CD4-positive, CD25-positive, alpha-beta regulatory T cell (primary cell): ENCODE measurements at regions not wholly inside any gene's neighbourhood (a gene's known extent, or its start where the extent isn't known, plus 50 kb on each side); places are given as distances from the start of the nearest gene placed in this dataset.

Experiments
- ATAC-seq, 2 donors: fragments of 150-1000 bp; cut with Tn5 transposase; one replicate each; pipeline ENCODE4 v1.10.0; 2021; ENCODE audit warnings: low read depth in 2 of 2, moderate number of reproducible peaks in 2 of 2, moderate library complexity in 1 of 2
- DNase-seq, 3 donors: peaks; one replicate each; pipeline versions ENCODE4 v3.0.0 to v3.0.0-alpha.2; 2012 to 2022; ENCODE audit warnings: mixed read lengths in 1 of 3
- H3K27ac ChIP-seq: one replicate; pipeline ENCODE4 v1.7.0; 2013; ENCODE audit warnings: mild to moderate bottlenecking, low read length; ENCODE audit not compliant: insufficient read depth, poor library complexity, severe bottlenecking
- H3K27me3 ChIP-seq: one replicate; pipeline ENCODE4 v1.7.0; 2013; ENCODE audit warnings: low read length; ENCODE audit not compliant: control insufficient read depth, insufficient read depth
- H3K36me3 ChIP-seq: one replicate; pipeline ENCODE4 v1.7.0; 2013; ENCODE audit warnings: mild to moderate bottlenecking, low read length, moderate library complexity; ENCODE audit not compliant: control insufficient read depth, insufficient read depth
- H3K4me1 ChIP-seq: 2 replicates; pipeline ENCODE4 v1.7.0; 2013; ENCODE audit warnings: mild to moderate bottlenecking, low read length; ENCODE audit not compliant: insufficient read depth, control insufficient read depth, poor library complexity, severe bottlenecking
- H3K4me3 ChIP-seq: one replicate; pipeline ENCODE4 v1.7.0; 2013; ENCODE audit warnings: low read depth, mild to moderate bottlenecking, low read length, moderate library complexity
- H3K9me3 ChIP-seq, 2 experiments: 1 replicate in 1 of 2; 2 replicates in 1 of 2; pipeline ENCODE4 v1.7.0; 2013; ENCODE audit warnings: low read length in 2 of 2, mild to moderate bottlenecking in 1 of 2, moderate library complexity in 1 of 2; ENCODE audit not compliant: control insufficient read depth in 2 of 2
- H3K27ac Mint-ChIP-seq, 3 donors: one replicate each; pipeline ENCODE4 v1.8.0; 2020 to 2022; ENCODE audit warnings: mild to moderate bottlenecking in 3 of 3, mixed read lengths in 3 of 3, moderate library complexity in 2 of 3
- H3K27me3 Mint-ChIP-seq: one replicate; pipeline ENCODE4 v1.8.0; 2022; ENCODE audit warnings: mild to moderate bottlenecking, mixed read lengths
- H3K36me3 Mint-ChIP-seq: one replicate; pipeline ENCODE4 v1.8.0; 2020; ENCODE audit warnings: mixed read lengths
- H3K4me1 Mint-ChIP-seq, 4 donors: one replicate each; pipeline ENCODE4 v1.8.0; 2020 to 2022; ENCODE audit warnings: mixed read lengths in 4 of 4, mild to moderate bottlenecking in 1 of 4
- H3K4me3 Mint-ChIP-seq, 4 donors: one replicate each; pipeline ENCODE4 v1.8.0; 2020 to 2022; ENCODE audit warnings: mild to moderate bottlenecking in 4 of 4, mixed read lengths in 4 of 4, moderate library complexity in 3 of 4
- H3K9me3 Mint-ChIP-seq, 7 donors: one replicate each; pipeline ENCODE4 v1.8.0; 2020 to 2022; ENCODE audit warnings: mixed read lengths in 7 of 7, mild to moderate bottlenecking in 3 of 7, moderate library complexity in 2 of 7

GRCh38 chr9:108655818-108656217, 200.0 kb downstream of the ACTL7B start:
- ATAC-seq: no peak
- H3K36me3 ChIP-seq: no peaks in the 10 kb centered on the region
- H3K27me3 Mint-ChIP-seq: no peaks in the 10 kb centered on the region

DNA sequence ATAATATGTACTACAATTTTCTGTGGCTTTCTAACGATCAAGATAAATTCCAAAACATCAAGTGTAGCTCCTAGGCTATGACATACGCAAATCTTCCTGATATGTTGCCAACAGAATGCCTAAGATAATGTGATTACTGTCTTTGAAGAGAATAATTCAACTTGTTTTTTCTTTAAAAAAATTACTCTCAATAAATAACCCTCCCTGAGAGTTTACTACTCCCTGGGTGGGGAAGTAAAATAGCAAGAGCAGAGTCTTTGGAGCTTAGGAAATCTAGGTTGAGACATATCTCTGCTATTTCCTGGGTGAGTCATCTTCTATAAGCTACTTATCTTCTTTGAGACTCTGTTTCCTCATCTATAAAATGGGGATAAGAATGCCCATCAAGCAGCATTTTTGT, 201.2 kb downstream of the ACTL7B start:
- Mint-ChIP-seq H3K4me3 (no peak overlapping the region), H3K9me3 (peaks cover 0 to 9% (median 4%) of the 10 kb centered on the region in 7 donors), H3K27me3 (no peaks in the 10 kb centered on the region)

More at GRCh38 chr9:108655818-108656217, 200.0 kb downstream of the ACTL7B start:
- Mint-ChIP-seq H3K9me3 (peaks cover 0 to 19% (median 8%) of the 10 kb centered on the region in 7 donors), H3K27ac (no peak overlapping the region), H3K4me1 (no peaks in the 10 kb centered on the region), H3K4me3 (no peak overlapping the region), H3K36me3 (no peaks in the 10 kb centered on the region)
- H3K27me3 ChIP-seq: no peaks in the 10 kb centered on the region
- no peak overlapping the region for H3K27ac ChIP-seq
- no peak for DNase-seq
- H3K4me1 ChIP-seq: no peaks in the 10 kb centered on the region
- H3K4me3 ChIP-seq: no peak overlapping the region
- peaks cover 0 to 6% of the 10 kb centered on the region in 2 experiments for H3K9me3 ChIP-seq

GRCh38 chr9:108652851-108653250, 202.9 kb downstream of the ACTL7B start:
- no peak overlapping the region for H3K4me3 Mint-ChIP-seq
- no peaks in the 10 kb centered on the region for H3K36me3 Mint-ChIP-seq
- Histone ChIP-seq H3K27ac (no peak overlapping the region), H3K4me1 (no peaks in the 10 kb centered on the region), H3K27me3 (no peaks in the 10 kb centered on the region), H3K36me3 (no peaks in the 10 kb centered on the region), H3K4me3 (no peak overlapping the region), H3K9me3 (no peaks in the 10 kb centered on the region)
- no peaks in the 10 kb centered on the region for H3K4me1 Mint-ChIP-seq
- ATAC-seq (no peak), DNase-seq (no peak)
- H3K27ac Mint-ChIP-seq: no peak overlapping the region
- no peaks in the 10 kb centered on the region for H3K27me3 Mint-ChIP-seq
- H3K9me3 Mint-ChIP-seq: peaks cover 0 to 5% (median 2%) of the 10 kb centered on the region in 7 donors

More for the DNA sequence above, 201.2 kb downstream of the ACTL7B start:
- ATAC-seq (no peak), DNase-seq (no peak)
- Histone ChIP-seq H3K27ac (no peak overlapping the region), H3K36me3 (no peaks in the 10 kb centered on the region), H3K4me3 (no peak overlapping the region), H3K27me3 (no peaks in the 10 kb centered on the region), H3K4me1 (no peaks in the 10 kb centered on the region), H3K9me3 (peaks cover 0 to 5% of the 10 kb centered on the region in 2 experiments)
- Mint-ChIP-seq H3K4me1 (no peaks in the 10 kb centered on the region), H3K36me3 (no peaks in the 10 kb centered on the region), H3K27ac (no peak overlapping the region)

GRCh38 chr9:108650826-108651225, 205.0 kb downstream of the ACTL7B start:
- H3K9me3 ChIP-seq: no peaks in the 10 kb centered on the region
- Mint-ChIP-seq H3K27me3 (peaks cover 4% of the 10 kb centered on the region), H3K4me3 (no peak overlapping the region), H3K9me3 (peaks cover 0 to 2% (median 0%) of the 10 kb centered on the region in 7 donors), H3K27ac (no peak overlapping the region), H3K36me3 (no peaks in the 10 kb centered on the region), H3K4me1 (no peaks in the 10 kb centered on the region)
- no peak overlapping the region for H3K27ac ChIP-seq
- DNase-seq (no peak), ATAC-seq (no peak)
- H3K36me3 ChIP-seq: no peaks in the 10 kb centered on the region
- H3K27me3 ChIP-seq: no peaks in the 10 kb centered on the region
- no peak overlapping the region for H3K4me3 ChIP-seq
- H3K4me1 ChIP-seq: no peaks in the 10 kb centered on the region

DNA sequence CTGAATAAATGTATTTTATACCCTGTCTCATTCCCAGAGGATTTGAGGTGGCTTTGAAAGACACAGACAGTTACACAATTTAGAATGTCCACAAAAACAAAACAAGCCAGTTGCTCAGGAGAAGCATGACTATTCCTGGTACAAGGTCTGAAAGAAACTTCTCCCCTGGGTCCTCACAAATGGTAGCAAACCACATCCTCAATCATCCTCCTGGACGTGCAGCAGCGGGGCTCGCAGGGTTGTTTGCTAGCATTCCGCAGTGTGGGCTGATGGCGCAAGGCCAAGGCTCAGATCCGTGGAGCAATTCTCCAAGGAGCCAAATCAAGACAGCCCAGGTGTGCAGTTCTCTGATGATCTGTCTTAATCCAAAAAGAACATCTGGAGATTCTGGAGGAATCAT, 210.3 kb downstream of the ACTL7B start:
- Mint-ChIP-seq H3K27me3 (peaks cover 4% of the 10 kb centered on the region), H3K4me1 (no peaks in the 10 kb centered on the region), H3K4me3 (no peak overlapping the region), H3K36me3 (no peaks in the 10 kb centered on the region), H3K9me3 (peaks cover 0 to 9% (median 0%) of the 10 kb centered on the region in 7 donors), H3K27ac (no peak overlapping the region)
- Histone ChIP-seq H3K27me3 (no peaks in the 10 kb centered on the region), H3K4me1 (no peaks in the 10 kb centered on the region), H3K27ac (no peak overlapping the region), H3K36me3 (no peaks in the 10 kb centered on the region), H3K4me3 (no peak overlapping the region), H3K9me3 (no peaks in the 10 kb centered on the region)
- ATAC-seq (no peak), DNase-seq (no peak)

DNA sequence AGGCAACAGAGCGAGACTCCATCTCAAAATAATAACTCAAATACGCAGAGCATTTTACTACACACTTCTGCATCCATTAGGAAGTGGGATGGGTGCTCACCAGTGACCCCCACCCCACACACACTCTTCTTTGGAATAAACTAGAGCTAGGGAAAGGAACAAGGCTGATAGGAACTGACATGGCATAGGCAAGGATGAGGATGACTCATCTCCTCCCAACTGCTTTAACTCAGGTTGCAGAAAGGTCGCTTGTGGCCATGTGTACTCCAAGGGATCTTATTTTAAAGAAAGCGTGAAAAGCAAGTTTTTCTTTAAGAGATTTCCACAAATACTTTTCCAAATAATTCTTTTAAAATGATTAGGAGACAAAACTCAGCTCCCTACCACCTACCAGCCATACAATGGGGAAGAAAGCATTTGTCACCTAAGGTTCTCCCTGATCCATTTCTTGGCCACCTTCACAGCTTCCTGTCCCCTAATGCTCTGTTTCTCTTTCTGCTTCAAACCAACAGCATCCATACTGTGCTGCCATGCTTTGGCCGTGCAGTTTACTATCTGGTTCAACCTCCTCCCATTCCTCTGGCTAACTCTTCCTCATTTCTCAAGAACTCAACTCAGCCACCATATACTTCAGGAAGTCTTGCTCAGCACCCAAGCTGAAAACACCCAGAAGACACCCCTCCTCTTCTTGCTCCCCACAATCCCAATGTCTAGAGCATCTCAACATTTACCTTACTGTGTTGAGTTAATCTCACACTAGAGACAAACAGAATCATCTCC, 211.9 kb downstream of the ACTL7B start:
- no peak overlapping the region for H3K27ac ChIP-seq
- Mint-ChIP-seq H3K4me3 (peak overlapping the region in 1 of 4 donors; percentile 2), H3K27ac (peak overlapping the region in 1 of 3 donors; percentile 9), H3K36me3 (no peaks in the 10 kb centered on the region), H3K27me3 (peaks cover 4% of the 10 kb centered on the region), H3K9me3 (peaks cover 0 to 9% (median 0%) of the 10 kb centered on the region in 7 donors), H3K4me1 (no peaks in the 10 kb centered on the region)
- H3K4me3 ChIP-seq: no peak overlapping the region
- no peak for DNase-seq
- H3K27me3 ChIP-seq: no peaks in the 10 kb centered on the region
- H3K36me3 ChIP-seq: no peaks in the 10 kb centered on the region
- H3K9me3 ChIP-seq: no peaks in the 10 kb centered on the region
- no peaks in the 10 kb centered on the region for H3K4me1 ChIP-seq
- ATAC-seq: no peak

DNA sequence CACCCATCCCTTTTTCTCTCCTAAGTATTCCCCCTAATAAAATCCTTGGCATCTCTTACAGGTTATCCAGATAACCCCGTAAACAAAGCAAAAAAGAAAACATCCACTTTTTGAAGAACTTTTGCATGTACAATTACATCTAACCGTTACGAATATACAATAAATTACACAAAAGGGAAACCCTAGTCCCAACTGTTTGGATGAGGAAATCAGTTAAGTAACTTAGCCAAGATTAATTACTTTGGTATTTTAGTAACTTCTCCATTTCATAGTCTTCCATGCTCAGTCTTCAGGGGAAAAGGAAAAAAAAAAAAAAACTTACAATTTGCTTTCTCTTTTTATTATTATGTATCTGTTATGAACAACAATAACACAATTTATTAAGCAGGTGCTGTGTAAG, 212.9 kb downstream of the ACTL7B start:
- no peaks in the 10 kb centered on the region for H3K4me1 ChIP-seq
- H3K4me1 Mint-ChIP-seq: no peaks in the 10 kb centered on the region
- no peak overlapping the region for H3K27ac Mint-ChIP-seq
- no peaks in the 10 kb centered on the region for H3K36me3 ChIP-seq
- peaks cover 0 to 9% (median 0%) of the 10 kb centered on the region in 7 donors for H3K9me3 Mint-ChIP-seq
- DNase-seq: no peak
- H3K36me3 Mint-ChIP-seq: no peaks in the 10 kb centered on the region
- no peak overlapping the region for H3K4me3 ChIP-seq
- no peaks in the 10 kb centered on the region for H3K9me3 ChIP-seq
- no peak for ATAC-seq
- no peak overlapping the region for H3K4me3 Mint-ChIP-seq
- H3K27me3 ChIP-seq: no peaks in the 10 kb centered on the region
- no peak overlapping the region for H3K27ac ChIP-seq
- H3K27me3 Mint-ChIP-seq: peaks cover 4% of the 10 kb centered on the region

DNA sequence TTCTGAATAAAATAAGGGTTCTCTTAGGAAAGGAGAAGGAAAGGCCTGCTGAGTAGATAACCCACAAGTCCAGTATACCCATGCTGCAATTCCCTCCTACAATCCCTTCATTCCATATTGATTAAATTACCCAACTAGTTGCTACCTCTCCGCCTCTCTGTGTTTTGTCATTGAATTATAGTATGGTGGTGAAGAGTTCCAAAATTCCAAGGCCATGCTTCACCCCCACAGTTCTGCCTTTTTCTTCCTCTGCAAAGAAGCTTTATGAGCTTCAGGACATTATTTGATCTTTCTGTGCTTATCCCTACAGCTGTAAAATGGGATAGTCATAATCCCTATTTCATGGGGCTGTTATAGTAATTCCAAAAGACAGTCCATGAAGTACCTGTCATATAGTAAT, 215.6 kb downstream of the ACTL7B start:
- Histone ChIP-seq H3K4me1 (no peaks in the 10 kb centered on the region), H3K9me3 (no peaks in the 10 kb centered on the region), H3K27ac (no peak overlapping the region), H3K36me3 (no peaks in the 10 kb centered on the region), H3K27me3 (no peaks in the 10 kb centered on the region), H3K4me3 (no peak overlapping the region)
- H3K27ac Mint-ChIP-seq: no peak overlapping the region
- H3K36me3 Mint-ChIP-seq: no peaks in the 10 kb centered on the region
- DNase-seq (no peak), ATAC-seq (no peak)
- H3K4me3 Mint-ChIP-seq: no peak overlapping the region
- no peaks in the 10 kb centered on the region for H3K4me1 Mint-ChIP-seq
- peaks cover 0 to 9% (median 0%) of the 10 kb centered on the region in 7 donors for H3K9me3 Mint-ChIP-seq
- no peaks in the 10 kb centered on the region for H3K27me3 Mint-ChIP-seq
